Fibroblast of lung (primary cell): ENCODE measurements at regions not wholly inside any gene's neighbourhood (a gene's known extent, or its start where the extent isn't known, plus 50 kb on each side); places are given as distances from the start of the nearest gene placed in this dataset.

Experiments
- CTCF ChIP-seq, 2 donors: IDR thresholded peaks in 1 of 2; conservative IDR thresholded peaks in 1 of 2; 1 replicate in 1 of 2; 2 replicates in 1 of 2; pipeline ENCODE4 v1.5.1; 2011 to 2012; ENCODE audit warnings: low read length in 2 of 2, control low read depth in 1 of 2, inconsistent platforms in 1 of 2, low read depth in 1 of 2, mild to moderate bottlenecking in 1 of 2
- EZH2 ChIP-seq: IDR thresholded peaks from 2 replicates; pipeline ENCODE4 v1.5.1; 2012; ENCODE audit warnings: low read length, control low read depth, mild to moderate bottlenecking; ENCODE audit errors: missing control alignments

GRCh38 chr2:219848882-219849281, 221.5 kb downstream of the SLC4A3 start:
- TF ChIP-seq CTCF (conservative IDR thresholded peaks at IDR 0.05 in 1 of 2, IDR thresholded peaks at IDR 0.05 in 1 of 2; ENCODE audit: low read depth in 1 of 2, low read length in 2 of 2) (no peak), EZH2 (no peak)
